ENCODE measurements at regions not wholly inside any gene's neighbourhood (a gene's known extent, or its start where the extent isn't known, plus 50 kb on each side); places are given as distances from the start of the nearest gene placed in this dataset.

GRCh38 chr10:111289461-111289860 lies 212.6 kb downstream of the ADRA2A start (continued):
- TF ChIP-seq CHD7 (IDR thresholded peaks at IDR 0.05; ENCODE audit: insufficient replicate concordance, low read length) (no peak), JUN (IDR thresholded peaks at IDR 0.05; ENCODE audit: low read depth, low read length) (no peak), GABPA (IDR thresholded peaks at IDR 0.05; ENCODE audit: borderline replicate concordance, insufficient read depth, low read length) (no peak), MAX (IDR thresholded peaks at IDR 0.05) (no peak), SP1 (IDR thresholded peaks at IDR 0.05; ENCODE audit: low read depth, low read length) (no peak), POLR2AphosphoS5 (IDR thresholded peaks at IDR 0.05; ENCODE audit: low read depth, low read length) (no peak), POLR2A (IDR thresholded peaks at IDR 0.05; ENCODE audit: control extremely low read depth in 1 of 2, low read depth in 2 of 2, low read length in 2 of 2) (no peak), USF2 (IDR thresholded peaks at IDR 0.05; ENCODE audit: low read length) (no peak)

Data from H1 (cell line).